Mucosa of gallbladder (tissue), 1 donor: ENCODE measurements at regions not wholly inside any gene's neighbourhood (a gene's known extent, or its start where the extent isn't known, plus 50 kb on each side); places are given as distances from the start of the nearest gene placed in this dataset.
"Not testable (repeated sequence)": the region's sequence is repeated elsewhere in the genome, so short reads cannot be mapped to it uniquely, and the experiment has no call there.

Source experiments
- DNase-seq: peaks from one replicate; pipeline ENCODE4 v3.0.0-alpha.2; 2020; ENCODE audit warnings: low spot score
- donor health status: DM: no; HTN: no; CAD: no.

DNA sequence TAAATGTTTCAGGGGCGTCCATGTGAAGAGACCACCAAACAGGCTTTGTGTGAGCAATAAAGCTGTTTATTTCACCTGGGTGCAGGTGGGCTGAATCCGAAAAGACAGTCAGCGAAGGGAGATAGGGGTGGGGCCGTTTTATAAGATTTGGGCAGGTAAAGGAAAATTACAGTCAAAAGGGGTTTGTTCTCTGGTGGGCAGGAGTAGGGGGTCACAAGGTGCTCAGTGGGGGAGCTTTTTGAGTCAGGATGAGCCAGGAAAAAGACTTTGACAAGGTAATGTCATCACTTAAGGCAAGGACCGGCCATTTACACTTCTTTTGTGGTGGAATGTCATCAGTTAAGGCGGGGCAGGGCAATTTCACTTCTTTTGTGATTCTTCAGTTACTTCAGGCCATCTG, 542.4 kb upstream of the BOD1L1 start:
- not testable (repeated sequence) for DNase-seq

DNA sequence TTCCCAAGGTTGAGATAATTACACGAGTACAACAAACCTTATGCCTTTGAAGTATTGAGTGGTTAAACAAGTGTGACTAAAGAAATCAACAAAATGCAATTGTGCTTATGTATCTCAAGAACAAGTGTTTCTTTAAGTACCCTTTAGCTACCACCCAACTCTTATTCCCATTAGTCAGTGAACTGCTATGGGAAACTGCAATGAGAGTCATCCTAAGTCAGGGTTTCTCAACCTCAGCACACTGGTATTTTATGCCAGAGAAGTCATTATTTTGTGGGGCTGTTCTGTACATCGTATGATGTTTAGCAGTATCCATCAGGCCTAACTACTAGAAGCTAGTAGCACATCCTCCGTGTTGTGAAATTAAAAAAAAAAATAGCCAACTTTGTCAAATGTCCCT, 549.1 kb upstream of the BOD1L1 start:
- no peak for DNase-seq

DNA sequence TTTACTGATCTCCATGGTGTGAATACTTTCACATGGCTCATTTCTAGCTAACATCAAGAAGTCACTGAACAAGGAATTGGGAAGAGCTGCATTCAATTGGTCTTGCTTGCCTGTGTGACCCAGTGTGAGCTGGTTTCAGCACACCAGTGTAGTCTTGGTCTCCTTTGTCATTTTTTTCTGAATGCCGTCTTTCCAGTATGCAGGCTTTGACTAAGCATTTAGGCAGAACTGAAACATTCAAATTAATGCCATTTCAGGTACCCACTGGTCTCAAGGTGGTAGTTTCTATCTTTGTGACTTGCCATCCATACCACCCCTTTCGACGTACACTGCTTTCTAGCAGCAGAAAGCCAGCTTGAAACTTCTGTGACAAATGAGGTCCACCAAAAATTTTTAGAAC, 550.5 kb upstream of the BOD1L1 start:
- no peak for DNase-seq

DNA sequence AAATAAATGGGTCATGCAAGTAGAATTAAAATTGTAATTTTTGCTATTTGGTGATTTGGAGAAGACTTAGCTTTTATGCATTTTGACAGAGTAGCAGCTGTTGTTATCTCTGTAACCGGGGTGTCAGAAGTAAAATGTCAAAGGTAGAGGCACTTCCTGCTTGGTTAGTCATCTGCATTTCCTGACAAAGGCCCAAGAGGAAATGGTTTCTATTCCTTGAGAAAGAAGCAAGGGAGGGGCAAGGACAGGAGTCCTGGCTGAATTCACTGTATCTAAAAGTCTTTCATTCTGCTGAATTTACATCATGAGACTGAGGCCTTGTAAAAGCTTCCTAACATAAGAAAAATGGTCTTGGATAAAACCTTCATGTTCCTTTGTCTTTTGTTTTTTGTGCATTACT, 550.9 kb upstream of the BOD1L1 start:
- peak; percentile 22 for DNase-seq

DNA sequence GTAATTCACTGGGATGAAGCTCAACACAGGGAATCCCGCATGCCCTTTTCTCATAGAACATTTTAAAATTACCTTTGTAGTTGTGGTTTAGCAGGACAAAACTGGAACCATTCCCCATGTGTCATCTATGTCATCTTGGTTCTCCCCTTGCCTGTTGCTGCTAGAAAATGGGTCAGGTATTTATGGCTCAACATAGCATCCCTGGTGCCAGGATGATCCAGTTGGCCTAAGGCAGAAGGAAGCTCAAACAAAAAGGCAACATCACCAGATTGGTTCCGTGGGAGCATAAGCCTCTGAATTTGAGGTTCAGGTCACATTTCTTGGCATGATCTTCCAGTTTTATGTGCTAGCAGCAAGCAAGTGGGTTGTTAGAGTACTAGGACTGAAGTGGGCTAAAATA, 552.6 kb upstream of the BOD1L1 start:
- no peak for DNase-seq

DNA sequence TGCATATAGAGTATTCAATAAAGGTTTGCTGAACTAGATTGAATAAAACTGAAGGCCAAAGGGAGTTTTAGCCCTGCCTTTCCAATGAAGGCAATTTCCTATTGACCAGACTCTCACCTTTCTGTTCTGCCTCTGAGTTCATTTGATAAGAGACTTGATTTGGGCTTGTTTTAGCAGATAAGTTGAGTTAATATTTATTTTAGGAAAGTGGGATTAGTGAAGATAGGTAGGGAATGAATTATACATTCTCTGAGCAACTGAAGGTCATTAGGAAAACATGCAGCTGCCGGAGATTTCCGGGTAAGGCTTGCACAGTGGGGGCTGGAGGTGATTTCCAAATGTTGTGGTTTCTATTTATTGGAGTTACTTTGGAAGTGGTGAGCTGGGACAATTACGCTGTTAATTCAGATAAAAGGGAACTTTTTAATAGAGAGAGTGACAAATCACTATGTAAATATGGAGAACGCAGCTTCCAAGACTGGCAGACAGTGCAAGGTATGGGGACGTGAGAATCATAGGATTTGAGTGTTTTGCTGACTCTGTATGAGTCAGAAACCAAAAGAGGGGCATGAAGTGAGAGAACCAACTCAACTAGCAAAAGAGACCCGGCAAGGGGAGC, 553.6 kb upstream of the BOD1L1 start:
- DNase-seq = no peak

DNA sequence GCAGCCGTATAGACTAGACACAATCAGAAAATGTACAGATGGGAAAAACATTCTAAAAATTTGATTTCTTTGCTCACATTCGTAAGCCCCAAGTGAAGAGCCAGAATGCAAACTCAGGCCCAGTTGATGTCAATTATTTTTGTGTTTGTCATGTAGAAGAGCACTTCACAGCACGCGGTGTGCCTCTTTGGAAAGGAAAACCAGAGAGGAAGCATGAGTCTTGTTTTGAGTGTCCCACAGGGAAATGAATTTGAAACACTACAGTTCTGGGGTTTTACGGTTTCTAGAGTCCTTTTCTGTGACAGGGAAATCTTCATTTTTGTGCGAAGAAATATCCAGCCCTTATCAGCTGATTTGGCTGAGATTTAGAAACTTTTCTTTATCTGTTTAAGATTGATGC, 554.6 kb upstream of the BOD1L1 start:
- no peak for DNase-seq

DNA sequence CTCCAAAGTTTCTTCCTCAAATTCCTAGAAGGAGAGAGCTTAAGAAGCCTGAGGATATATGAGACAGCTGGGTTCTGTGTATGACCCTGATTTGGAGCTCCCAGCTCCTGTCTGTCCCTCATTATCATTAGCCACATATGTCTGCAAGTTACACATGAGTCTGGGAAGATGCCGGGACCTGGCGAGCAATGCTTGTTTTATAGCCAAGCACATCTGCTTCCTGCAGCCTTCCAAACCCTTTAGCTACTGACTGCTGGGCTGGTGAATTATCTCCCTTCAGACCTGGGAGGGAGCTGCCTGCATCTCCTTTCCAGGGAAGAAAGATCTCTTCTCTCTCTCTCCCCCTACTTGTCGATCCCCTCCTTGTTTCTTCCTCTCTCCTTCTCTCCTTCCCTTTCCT, 556.7 kb upstream of the BOD1L1 start:
- DNase-seq = no peak

DNA sequence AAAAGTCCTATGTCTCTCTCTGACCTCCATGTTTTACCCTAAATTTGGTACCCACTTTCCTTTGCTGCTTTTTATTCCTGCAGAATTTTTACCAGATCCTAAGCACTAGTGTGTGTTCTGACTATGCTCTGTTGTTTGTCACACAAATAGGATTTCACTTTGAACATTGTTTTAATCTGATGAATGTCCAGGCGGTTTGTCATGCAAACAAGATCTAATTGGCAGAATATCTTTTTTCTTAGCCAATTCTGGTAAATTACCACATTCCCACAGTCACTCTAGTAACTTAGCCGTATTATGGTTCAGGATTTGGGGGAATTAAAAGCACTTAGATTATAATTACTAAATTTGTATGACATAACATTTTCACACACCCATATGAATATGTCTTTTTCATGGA, 557.2 kb upstream of the BOD1L1 start:
- DNase-seq = no peak

DNA sequence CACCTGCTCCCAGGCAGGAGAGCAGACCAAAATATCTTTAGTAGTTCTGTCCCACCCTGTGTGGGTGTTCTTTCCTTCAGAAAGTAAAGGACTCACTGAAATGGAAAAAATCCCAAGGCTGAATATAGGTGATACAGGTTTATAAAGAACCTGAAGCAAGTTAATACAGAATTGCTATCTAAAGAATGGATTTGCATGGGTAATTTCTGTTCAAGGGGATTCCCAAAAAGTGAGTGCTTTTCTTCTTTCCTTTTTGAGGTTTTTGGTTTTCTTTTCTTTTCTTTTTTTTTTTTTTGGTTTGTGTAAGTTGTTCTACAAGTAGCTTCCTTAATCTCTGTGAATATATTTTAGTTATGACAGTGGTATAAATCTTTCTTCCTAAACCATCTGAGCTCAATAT, 560.7 kb upstream of the BOD1L1 start:
- DNase-seq = no peak

DNA sequence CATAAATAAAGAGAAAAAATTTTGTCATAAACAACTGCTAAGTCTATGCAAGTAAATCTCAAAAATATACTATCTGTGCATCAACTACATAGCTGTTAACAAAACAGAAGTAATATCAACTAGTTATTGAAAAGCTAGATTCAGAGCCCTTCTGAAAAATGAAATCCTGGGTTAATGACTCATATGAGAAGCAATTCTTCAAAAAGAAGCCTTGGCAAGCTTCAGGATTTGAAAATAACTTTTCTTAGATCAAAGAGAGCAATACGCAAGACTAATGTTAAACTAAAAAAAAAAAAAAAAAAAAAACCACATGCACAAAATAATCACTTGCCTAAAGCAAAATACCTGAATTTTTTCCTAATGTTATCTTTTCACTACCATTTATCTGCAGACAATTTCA, 566.1 kb upstream of the BOD1L1 start:
- DNase-seq = no peak

DNA sequence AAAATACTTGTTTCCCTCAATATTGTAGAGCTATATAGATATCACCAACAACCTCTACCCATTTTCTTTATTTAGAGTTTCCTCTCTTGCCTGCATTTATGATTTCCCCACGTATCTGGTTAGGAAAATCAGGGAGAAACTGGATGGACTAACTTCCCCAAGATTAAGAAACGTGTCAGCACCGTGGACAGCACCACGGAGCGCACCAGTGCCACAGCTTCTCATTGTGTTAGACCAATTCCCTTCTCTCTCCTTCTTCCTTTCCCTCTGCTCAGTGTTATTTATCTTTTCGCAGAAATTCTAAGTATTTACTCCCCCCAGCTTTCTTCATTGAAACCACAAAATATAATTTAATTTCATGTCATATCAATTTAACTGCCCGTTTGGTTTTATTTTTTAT, 568.6 kb upstream of the BOD1L1 start:
- peak; percentile 67 for DNase-seq

DNA sequence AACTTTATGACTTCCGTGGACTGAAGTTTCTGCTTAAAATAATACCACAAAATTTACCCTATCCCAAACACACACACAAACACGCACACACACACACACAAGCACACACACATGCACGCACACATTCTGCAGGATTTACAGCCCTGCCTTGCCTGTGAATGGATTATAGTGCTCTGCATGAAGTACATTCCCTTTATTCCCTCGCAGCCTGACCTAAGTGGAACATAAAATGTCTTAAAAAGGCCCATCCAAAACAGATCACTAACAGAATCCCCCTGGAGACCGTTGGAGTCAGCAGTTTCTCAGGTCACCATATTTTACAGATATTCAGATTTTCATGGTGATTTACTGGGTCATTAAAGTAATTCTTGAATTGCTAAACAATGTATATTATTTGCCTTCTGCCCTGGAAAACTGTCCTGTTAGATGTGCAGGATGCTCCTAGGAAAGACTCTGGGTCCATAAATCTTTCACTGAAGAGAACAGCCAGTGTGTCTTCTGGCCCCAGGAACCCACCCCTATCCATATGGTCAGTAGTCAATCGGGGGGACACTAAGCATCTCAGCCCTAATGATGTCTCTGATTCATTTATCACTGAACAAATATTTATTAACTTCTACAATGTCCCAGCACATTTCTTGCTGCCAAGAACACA, 587.7 kb upstream of the BOD1L1 start:
- DNase-seq = no peak

DNA sequence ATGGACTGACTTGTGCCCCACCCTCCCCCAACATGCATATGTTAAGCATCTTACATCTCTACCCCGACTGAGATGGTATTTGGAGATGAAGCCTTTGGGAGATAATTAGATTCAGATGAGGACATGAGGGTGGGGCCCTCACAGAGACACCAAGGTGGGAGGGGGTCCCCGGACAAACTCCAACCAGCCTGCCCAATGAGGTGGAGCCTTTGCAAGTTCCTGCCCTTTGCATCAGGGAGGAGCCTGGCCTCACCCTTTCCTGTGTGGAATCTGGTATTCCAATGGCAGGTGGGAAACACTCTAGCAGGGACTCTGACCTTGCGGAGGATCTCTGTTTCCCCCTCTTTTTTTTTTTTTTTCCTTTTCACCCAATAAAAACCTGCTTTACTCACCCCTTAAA, 589.9 kb upstream of the BOD1L1 start:
- DNase-seq = no peak

DNA sequence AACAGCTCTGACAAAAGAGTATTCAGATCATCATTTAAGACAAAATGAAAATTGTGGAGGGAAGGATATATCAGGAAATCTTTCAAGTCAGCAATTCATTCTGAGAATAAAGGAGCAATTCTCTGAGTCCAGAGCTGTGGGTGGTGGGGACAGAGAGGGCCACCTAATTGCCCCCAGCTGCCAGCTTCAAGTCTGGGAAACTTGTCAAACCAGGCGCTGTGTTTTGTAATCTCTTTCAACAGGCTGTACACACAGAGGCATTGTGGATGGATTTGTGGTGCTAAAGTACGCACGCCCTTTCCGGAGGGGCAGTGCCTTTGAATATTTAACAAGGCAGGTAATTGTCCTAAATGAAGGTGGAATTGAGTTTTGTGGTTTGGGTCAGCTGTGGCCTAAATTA, 591.1 kb upstream of the BOD1L1 start:
- peak; percentile 29 for DNase-seq

DNA sequence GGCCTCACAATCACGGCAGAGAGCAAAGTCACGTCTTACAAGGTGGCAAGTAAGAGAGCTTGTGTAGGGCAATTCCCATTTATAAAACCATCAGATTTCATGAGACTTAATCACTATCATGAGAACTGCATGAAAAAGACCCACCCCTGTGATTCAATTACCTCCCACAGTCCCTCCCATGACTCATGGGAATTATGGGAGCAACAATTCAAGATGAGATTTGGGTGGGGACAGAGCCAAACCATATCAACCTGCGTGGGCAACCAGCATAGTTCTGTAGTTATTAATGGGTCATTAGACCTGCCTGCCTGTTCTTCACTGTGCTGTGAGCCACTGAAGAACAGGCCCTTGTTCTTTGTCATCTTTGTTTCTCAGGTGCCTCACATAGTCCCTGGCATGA, 593.7 kb upstream of the BOD1L1 start:
- DNase-seq = no peak

DNA sequence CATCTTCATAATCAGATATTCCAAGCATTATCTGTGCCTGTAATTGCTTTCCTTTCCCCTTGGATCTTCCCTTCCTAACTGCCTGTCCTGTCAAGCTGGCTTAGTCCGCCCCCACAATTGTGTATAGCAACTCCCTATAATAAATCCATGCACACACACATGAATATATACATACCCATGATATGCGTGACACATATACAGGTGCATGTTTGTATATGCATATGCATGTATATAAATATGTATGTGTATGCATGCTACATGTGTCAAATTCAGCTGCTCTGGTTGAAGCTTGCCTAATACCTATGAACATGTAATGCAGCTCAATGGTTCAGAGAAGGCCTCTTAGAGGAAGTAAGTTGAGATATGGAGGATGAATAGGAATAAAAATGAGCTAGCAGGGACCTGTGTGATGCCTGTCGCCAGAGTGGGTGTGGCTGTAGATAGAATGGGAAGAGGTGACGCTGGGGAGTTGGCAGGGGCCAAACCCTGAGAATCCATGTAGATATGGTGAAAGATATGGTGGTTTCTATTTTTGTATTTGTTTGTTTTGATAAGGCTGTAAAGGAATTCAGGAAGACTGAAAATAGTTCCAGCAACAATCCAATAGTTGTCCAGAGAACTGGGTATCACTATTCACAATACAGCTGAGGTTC, 595.0 kb upstream of the BOD1L1 start:
- peak; percentile 66 for DNase-seq

DNA sequence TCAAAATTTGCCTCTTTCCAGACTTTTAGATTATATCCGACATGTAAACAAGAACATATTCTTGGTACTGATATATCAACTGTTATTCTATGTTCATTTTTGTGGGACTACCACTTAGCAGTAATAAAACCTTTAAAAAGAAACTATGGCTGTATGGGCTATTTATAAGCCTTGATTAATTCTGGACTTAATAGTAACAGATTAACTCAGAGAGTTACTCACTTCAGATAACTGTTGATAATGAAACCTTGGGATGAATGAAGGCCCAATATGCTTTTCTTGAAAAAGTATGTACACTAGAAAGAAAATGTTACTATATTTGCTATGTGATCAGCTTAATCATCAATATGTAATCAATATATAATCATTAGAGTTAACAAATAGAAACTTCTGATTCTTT, 595.9 kb upstream of the BOD1L1 start:
- no peak for DNase-seq

DNA sequence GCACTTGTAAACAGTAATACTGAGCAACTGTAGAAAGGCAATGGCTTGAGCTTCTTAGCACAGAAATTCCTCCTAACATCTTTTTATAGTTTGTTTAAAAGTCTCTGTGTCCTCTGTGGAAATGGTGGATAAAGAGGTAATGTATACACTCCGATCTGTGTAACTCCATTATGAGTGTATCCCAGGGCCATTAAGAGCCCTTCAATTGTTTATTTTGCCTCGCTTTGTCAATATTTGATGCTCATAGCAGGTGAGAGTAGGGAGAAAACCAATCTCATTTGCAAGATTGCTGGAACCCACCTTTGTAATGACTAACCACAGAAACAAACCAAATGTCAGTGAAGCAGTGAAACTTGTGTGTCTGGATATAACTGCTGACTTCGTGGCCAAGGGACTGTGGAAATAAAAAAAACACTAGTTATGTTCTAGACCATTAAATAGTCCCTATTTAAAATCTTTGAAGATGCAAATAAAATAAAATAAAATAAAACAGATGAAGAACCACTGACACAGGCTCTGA, 598.2 kb upstream of the BOD1L1 start:
- no peak for DNase-seq

DNA sequence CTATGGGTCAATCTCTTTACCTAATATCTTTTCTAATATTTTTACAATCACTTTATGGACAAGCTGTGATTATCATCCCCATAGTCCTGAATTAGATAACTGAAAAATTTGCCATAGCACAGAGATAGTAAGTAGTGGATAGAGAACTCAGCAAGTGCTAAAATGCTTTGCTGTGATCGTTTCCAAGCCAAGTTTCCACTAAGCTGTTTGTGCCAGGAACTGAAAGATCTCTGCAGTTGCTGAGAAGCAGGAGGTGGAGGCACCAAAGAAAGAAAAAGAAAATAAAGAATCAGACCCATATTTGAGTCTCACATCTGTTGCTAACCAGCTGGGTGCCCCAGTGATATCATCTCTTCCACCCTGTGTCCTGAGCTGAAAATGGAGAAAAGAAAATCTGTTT, 605.6 kb upstream of the BOD1L1 start:
- no peak for DNase-seq

DNA sequence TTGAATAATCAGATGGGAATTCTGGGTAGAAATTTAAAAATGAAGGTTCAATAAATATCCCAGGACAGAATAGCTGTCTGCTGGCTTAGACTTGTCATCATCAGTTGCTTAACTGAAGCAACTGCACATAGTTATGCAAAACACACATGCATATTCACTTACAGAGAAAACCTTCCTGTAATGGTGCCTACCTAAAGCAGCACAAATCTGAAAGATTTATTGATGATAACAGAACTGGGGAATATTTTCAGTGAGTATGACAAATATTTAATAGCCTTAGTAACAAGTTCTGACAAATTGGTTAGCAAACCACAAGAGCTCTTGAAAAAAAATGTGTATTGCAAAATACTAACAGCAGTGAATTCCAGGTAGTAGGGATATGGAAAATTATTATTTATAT, 606.8 kb upstream of the BOD1L1 start:
- no peak for DNase-seq

DNA sequence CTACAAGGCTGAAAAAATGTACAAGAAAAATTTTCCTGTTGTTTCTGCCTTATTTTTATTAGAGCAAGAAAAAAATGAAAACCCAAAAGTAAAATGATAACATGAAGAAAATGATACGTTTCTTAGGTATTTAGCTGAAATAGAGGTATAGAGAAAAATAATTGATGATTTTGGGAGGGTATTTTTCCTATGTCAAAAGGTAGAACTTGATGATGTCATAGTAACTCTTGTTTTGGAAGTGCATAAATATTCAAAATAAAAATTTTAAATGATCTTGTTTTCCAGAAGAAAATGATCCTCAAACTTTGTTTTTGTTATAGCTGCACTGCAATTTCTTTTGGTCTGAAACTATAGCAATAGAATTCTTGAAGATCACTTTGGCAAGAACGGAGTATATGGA, 608.8 kb upstream of the BOD1L1 start:
- DNase-seq = no peak

DNA sequence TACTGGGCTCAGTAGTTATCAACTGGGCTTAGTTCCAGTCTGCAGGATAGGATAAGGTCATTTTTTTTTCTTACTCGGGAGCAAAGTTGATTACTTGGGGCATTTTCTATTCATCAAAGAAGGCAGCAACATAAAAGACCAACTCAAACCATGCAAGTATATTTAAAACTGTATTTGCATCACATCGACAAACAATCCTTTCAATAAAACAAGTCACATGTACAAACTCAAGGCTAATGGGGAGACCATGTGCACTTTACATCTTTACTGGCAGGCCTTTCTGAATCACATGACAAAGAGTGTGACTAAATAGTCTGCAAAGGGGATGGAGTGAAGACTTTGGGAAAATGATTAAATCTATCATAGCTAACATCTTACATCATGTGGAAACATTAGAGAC, 610.4 kb upstream of the BOD1L1 start:
- DNase-seq = no peak
